Fibroblast of mammary gland (primary cell): ENCODE measurements at regions not wholly inside any gene's neighbourhood (a gene's known extent, or its start where the extent isn't known, plus 50 kb on each side); places are given as distances from the start of the nearest gene placed in this dataset.
A peak's percentile ranks its signal among the peaks of the same experiment; 100 is the strongest.

ENCODE experiments used
- DNase-seq: peaks from one replicate; pipeline ENCODE4 v3.0.0-alpha.2; 2010; ENCODE audit warnings: low read depth
- H3K4me3 ChIP-seq: 2 replicates; pipeline ENCODE4 v1.5.1; 2011; ENCODE audit warnings: low read depth, mild to moderate bottlenecking, low read length, moderate library complexity; ENCODE audit not compliant: control insufficient read depth
- TF ChIP-seq, protein P1 (sequence below): conservative IDR thresholded peaks from 2 replicates; pipeline ENCODE4 v1.5.1; 2011; ENCODE audit warnings: low read depth, low read length, inconsistent platforms; ENCODE audit not compliant: control insufficient read depth, insufficient read depth

DNA sequence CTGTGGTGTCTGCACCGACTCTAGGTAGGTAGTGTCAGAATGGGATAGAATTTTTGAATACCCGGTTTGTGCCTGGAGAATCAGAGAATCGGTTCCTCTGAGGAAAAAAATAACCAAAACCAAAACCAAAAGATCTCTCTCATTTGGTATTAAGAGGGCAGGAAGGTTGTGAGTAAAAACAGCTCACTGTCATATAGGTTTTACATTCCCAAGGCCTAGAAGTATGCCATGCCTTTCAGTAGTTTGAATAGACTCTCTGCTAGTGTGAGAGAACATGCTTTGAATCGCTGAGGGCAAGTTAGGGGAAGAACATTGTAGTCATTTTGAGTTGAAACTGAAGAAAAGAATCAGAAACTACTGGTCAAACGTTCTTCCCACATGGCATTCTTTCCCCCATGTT is 411.4 kb upstream of the CD180 start:
- H3K4me3 ChIP-seq, result no peak overlapping the region
- DNase-seq, result no peak
- TF ChIP-seq, protein P1, sequence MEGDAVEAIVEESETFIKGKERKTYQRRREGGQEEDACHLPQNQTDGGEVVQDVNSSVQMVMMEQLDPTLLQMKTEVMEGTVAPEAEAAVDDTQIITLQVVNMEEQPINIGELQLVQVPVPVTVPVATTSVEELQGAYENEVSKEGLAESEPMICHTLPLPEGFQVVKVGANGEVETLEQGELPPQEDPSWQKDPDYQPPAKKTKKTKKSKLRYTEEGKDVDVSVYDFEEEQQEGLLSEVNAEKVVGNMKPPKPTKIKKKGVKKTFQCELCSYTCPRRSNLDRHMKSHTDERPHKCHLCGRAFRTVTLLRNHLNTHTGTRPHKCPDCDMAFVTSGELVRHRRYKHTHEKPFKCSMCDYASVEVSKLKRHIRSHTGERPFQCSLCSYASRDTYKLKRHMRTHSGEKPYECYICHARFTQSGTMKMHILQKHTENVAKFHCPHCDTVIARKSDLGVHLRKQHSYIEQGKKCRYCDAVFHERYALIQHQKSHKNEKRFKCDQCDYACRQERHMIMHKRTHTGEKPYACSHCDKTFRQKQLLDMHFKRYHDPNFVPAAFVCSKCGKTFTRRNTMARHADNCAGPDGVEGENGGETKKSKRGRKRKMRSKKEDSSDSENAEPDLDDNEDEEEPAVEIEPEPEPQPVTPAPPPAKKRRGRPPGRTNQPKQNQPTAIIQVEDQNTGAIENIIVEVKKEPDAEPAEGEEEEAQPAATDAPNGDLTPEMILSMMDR, result no peak

DNA sequence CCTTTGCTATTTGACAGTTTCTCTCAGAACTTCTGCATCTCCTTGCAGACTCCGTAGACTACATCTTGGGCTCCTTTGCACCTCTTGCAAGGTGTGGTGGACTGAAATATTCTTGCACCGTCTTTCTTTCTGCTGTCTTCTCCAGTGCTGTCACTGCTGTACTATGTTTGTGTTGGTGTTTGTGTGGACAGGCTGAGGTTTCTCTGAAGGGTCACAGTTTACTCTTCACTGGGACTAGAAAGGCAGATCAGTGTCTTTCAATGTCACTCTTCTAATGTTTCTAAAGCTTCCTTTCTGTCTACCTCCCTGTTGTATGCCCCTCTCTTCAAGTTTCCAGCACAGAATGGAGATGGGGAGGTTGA is 410.0 kb upstream of the CD180 start:
- DNase-seq, result no peak
- H3K4me3 ChIP-seq, result no peak overlapping the region
- TF ChIP-seq, protein P1, result no peak

GRCh38 chr5:67605730-67606585 is 409.4 kb upstream of the CD180 start:
- DNase-seq, result no peak
- H3K4me3 ChIP-seq, result no peak overlapping the region
- TF ChIP-seq, protein P1, result no peak

DNA sequence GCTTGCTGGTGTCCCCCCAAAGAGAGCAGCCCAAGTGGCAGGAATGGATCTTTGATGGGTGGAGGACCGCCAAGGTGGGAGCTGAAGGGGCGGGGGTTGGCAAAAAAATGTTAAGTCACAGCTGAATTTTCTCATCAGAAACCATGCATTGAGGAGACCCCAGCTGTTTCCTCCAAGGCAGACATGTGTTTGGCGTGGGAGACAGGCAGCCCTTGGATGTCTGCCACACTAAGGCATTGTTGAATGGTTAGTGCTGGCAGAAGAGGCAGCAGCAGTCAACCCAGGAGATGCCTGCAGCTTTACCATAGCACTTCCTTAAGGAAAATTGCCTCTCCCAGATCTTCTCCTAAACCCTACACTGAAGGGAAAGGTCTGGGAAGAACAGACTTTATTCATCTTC is 394.9 kb upstream of the CD180 start:
- no peak for DNase-seq
- TF ChIP-seq, protein P1, result no peak
- no peak overlapping the region for H3K4me3 ChIP-seq

GRCh38 chr5:67588389-67588788 is 391.8 kb upstream of the CD180 start:
- no peak overlapping the region for H3K4me3 ChIP-seq
- TF ChIP-seq, protein P1, result no peak
- DNase-seq, result no peak

GRCh38 chr5:67581203-67581602 is 384.6 kb upstream of the CD180 start:
- peak; percentile 86 for DNase-seq
- TF ChIP-seq, protein P1, result no peak
- H3K4me3 ChIP-seq, result no peak overlapping the region
